Neural crest cell (in vitro differentiated cells): ENCODE measurements at regions not wholly inside any gene's neighbourhood (a gene's known extent, or its start where the extent isn't known, plus 50 kb on each side); places are given as distances from the start of the nearest gene placed in this dataset.

Experiments
- DNase-seq: peaks from one replicate; pipeline ENCODE4 v3.0.0; 2021; ENCODE audit warnings: low read depth, mixed read lengths, low spot score
- H3K27ac Mint-ChIP-seq: one replicate; pipeline ENCODE4 v1.8.0; 2021; ENCODE audit warnings: mild to moderate bottlenecking, mixed read lengths; ENCODE audit not compliant: unreplicated experiment
- H3K27me3 Mint-ChIP-seq: 2 replicates; pipeline ENCODE4 v1.8.0; 2021; ENCODE audit warnings: low read depth, mild to moderate bottlenecking, mixed read lengths
- H3K36me3 Mint-ChIP-seq: 2 replicates; pipeline ENCODE4 v1.8.0; 2021; ENCODE audit warnings: low read depth, mild to moderate bottlenecking, mixed read lengths
- H3K4me1 Mint-ChIP-seq: 2 replicates; pipeline ENCODE4 v1.8.0; 2021; ENCODE audit warnings: mixed read lengths
- H3K4me3 Mint-ChIP-seq: one replicate; pipeline ENCODE4 v1.8.0; 2021; ENCODE audit warnings: mild to moderate bottlenecking, mixed read lengths
- H3K9me3 Mint-ChIP-seq: 2 replicates; pipeline ENCODE4 v1.8.0; 2021; ENCODE audit warnings: mixed read lengths
- TF ChIP-seq, protein P1 (sequence below): fragments of 200-600 bp; sonication (generic); conservative IDR thresholded peaks from 2 replicates; pipeline ENCODE4 v1.5.0; 2021; ENCODE audit warnings: antibody characterized with exemption, mild to moderate bottlenecking

DNA sequence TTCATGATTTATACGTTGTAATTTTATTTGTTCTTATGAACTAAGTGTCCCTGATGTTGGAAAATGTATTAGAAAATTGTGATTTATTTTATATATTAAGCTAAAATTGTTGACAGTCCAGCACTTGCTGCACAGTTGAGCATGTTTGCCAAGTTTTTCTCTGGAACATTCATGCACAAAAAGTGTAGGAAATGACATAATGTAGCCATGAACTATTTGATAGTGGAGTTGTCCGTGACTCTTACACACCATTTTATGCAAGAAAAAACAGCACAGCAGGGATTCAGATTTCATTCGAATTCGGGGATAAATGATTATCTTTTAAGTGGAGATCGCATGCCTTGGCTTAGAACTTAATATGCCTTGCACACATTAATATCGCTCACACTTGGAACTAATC is 708.6 kb upstream of the WWC1 start:
- Mint-ChIP-seq H3K36me3 (no peaks in the 10 kb centered on the region), H3K27me3 (no peaks in the 10 kb centered on the region), H3K27ac (no peak overlapping the region), H3K4me1 (peaks cover 37% of the 10 kb centered on the region), H3K4me3 (no peak overlapping the region), H3K9me3 (peaks cover 4% of the 10 kb centered on the region)
- TF ChIP-seq, protein P1, sequence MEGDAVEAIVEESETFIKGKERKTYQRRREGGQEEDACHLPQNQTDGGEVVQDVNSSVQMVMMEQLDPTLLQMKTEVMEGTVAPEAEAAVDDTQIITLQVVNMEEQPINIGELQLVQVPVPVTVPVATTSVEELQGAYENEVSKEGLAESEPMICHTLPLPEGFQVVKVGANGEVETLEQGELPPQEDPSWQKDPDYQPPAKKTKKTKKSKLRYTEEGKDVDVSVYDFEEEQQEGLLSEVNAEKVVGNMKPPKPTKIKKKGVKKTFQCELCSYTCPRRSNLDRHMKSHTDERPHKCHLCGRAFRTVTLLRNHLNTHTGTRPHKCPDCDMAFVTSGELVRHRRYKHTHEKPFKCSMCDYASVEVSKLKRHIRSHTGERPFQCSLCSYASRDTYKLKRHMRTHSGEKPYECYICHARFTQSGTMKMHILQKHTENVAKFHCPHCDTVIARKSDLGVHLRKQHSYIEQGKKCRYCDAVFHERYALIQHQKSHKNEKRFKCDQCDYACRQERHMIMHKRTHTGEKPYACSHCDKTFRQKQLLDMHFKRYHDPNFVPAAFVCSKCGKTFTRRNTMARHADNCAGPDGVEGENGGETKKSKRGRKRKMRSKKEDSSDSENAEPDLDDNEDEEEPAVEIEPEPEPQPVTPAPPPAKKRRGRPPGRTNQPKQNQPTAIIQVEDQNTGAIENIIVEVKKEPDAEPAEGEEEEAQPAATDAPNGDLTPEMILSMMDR = no peak
- DNase-seq = no peak

DNA sequence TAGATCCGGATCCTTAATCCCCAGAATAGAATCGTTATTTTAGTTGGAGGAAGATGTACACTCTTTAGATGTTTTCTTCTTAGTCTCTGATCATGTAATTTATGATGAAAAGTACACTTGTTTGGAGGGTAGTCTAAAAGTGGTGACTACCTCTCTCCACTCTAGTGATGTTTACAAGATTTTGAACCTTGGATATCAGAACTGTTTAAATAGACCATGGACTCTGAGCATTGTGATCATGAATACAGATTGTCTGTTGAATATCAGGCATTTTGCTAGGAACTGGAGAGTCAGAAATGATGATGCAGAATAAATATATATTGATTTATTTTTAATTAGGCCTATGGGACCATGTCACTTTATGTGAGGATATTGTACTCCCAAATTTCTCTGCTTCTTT is 706.3 kb upstream of the WWC1 start:
- Mint-ChIP-seq H3K27me3 (no peaks in the 10 kb centered on the region), H3K4me3 (no peak overlapping the region), H3K9me3 (peaks cover 4% of the 10 kb centered on the region), H3K4me1 (peaks cover 21% of the 10 kb centered on the region), H3K36me3 (no peaks in the 10 kb centered on the region), H3K27ac (no peak overlapping the region)
- DNase-seq = no peak
- TF ChIP-seq, protein P1 = no peak

DNA sequence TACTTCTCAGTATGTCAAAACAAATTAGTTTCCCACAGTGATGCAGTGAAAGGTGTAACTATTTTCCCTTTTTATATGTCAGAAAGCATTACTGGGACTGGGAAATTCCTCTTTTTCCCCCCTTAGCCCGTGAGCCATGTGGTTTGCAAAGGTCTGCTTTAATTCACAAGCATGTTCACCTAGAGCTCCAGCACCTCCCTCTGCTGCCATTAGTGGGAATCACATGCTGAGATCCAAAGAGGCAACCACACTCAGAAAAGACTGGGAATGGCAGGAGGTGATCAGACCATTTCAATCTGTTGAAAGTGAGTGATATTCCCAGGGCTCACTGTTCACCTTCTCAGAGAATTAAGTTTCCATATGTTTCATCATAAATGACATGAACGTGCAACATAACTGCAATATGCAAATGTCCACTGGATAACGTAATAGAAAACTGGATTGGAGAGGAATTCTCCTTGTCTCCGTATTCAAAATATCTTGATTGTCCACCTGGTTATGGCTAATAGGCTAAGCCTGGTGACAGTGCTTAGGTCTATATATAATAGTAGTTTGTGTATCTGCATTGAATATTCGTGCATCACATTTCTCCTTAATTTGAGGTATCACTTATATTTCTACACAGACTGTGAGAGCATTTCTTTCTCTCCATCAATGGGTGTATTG is 703.5 kb upstream of the WWC1 start:
- Mint-ChIP-seq H3K9me3 (peaks cover 4% of the 10 kb centered on the region), H3K36me3 (no peaks in the 10 kb centered on the region)
- peak; percentile 14 for DNase-seq

DNA sequence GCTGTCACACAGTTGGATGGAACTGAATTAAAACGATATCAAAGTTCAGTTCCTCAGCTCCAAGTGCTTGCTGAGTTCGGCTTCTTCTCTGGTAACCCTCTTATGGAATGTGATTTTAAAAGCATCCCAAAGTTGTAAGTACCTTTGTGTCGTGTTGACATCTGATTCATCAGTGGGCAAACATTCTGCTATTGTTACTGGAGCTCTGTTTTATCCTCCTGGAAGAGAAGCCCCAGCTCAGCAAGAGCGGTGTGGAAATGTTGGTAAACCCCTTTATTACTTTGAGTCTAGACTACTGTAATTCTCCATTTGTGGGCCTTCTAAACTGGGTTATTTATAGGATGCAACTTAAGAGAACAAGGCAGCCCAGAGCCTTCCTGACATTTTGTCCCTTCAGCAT is 699.3 kb upstream of the WWC1 start:
- no peak for DNase-seq
- H3K4me3 Mint-ChIP-seq = no peak overlapping the region
- TF ChIP-seq, protein P1 = no peak
- H3K27me3 Mint-ChIP-seq = no peaks in the 10 kb centered on the region
- H3K9me3 Mint-ChIP-seq = no peaks in the 10 kb centered on the region
- H3K27ac Mint-ChIP-seq = no peak overlapping the region
- peaks cover 10% of the 10 kb centered on the region for H3K4me1 Mint-ChIP-seq
- H3K36me3 Mint-ChIP-seq = no peaks in the 10 kb centered on the region

More for the DNA sequence above, 703.5 kb upstream of the WWC1 start:
- TF ChIP-seq, protein P1 = peak; percentile 66
- no peak overlapping the region for H3K4me3 Mint-ChIP-seq
- peaks cover 21% of the 10 kb centered on the region for H3K4me1 Mint-ChIP-seq
- no peak overlapping the region for H3K27ac Mint-ChIP-seq
- H3K27me3 Mint-ChIP-seq = no peaks in the 10 kb centered on the region

DNA sequence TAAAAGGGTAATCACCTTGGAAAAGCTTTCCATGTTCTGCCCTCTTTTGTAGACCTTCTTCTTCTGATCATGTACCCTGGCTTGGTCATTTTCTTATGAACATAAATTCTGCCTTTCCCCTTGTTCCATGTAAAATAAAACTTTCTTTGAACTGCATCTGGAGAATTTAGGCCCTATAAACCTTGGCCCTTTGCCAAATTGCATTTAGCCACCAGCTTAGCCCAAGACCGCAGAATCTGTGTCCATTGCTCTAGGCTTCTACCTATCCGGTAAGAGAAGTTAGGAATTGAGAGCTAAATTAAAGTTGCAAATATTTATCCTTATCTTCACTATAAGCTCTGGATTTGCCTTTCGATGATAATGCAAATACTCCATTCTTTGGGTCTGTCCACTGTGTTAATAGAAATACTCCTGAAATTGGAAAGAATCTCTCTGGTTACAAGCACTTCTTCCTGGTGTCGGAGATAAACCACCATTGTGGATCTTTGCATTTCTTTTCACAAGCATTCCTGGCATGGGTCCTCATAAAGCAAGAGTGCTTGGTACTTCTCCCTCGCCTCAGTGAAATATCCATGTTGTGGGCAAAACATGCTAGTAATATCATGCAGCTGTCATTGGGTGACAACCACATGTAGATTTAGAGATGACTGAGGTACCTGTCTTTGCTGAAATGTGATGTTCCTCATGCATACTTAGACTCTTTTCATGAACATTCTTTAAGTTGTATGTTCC is 698.0 kb upstream of the WWC1 start:
- Mint-ChIP-seq H3K4me3 (no peak overlapping the region), H3K36me3 (no peaks in the 10 kb centered on the region), H3K27me3 (no peaks in the 10 kb centered on the region), H3K4me1 (no peaks in the 10 kb centered on the region), H3K27ac (no peak overlapping the region), H3K9me3 (no peaks in the 10 kb centered on the region)
- TF ChIP-seq, protein P1 = no peak
- no peak for DNase-seq
